H9 (cell line): ENCODE measurements at regions not wholly inside any gene's neighbourhood (a gene's known extent, or its start where the extent isn't known, plus 50 kb on each side); places are given as distances from the start of the nearest gene placed in this dataset.

ENCODE experiments used
- DNase-seq: peaks from one replicate; pipeline ENCODE4 v3.0.0-alpha.2; 2017
- H2AFZ ChIP-seq: one replicate; pipeline ENCODE4 v1.6.1; 2013; ENCODE audit warnings: mild to moderate bottlenecking, low read length, control low read depth, moderate library complexity
- H2AK5ac ChIP-seq: 2 replicates; pipeline ENCODE4 v1.6.1; 2013; ENCODE audit warnings: low read length, control low read depth, mixed read lengths; ENCODE audit not compliant: insufficient read length
- H2BK120ac ChIP-seq: one replicate; pipeline ENCODE4 v1.6.1; 2013; ENCODE audit warnings: low read depth, mild to moderate bottlenecking, low read length, control low read depth, inconsistent platforms; ENCODE audit not compliant: poor library complexity, severe bottlenecking
- H2BK12ac ChIP-seq: 2 replicates; pipeline ENCODE4 v1.6.1; 2013; ENCODE audit warnings: low read length, control low read depth, mixed read lengths, low read depth; ENCODE audit not compliant: insufficient read length
- H2BK15ac ChIP-seq: 2 replicates; pipeline ENCODE4 v1.6.1; 2013; ENCODE audit warnings: low read depth, low read length, control low read depth
- H2BK20ac ChIP-seq: one replicate; pipeline ENCODE4 v1.6.1; 2013; ENCODE audit warnings: low read depth, mild to moderate bottlenecking, low read length, control low read depth, inconsistent platforms; ENCODE audit not compliant: poor library complexity, severe bottlenecking
- H2BK5ac ChIP-seq: 2 replicates; pipeline ENCODE4 v1.6.1; 2013; ENCODE audit warnings: low read length, control low read depth, mixed read lengths; ENCODE audit not compliant: insufficient read length
- H3K14ac ChIP-seq: 2 replicates; pipeline ENCODE4 v1.6.1; 2013; ENCODE audit warnings: low read length, control low read depth; ENCODE audit not compliant: insufficient read depth
- H3K18ac ChIP-seq: 2 replicates; pipeline ENCODE4 v1.6.1; 2013; ENCODE audit warnings: low read depth, mild to moderate bottlenecking, mixed read lengths, low read length, control low read depth; ENCODE audit not compliant: insufficient read length
- H3K23ac ChIP-seq: 2 replicates; pipeline ENCODE4 v1.6.1; 2013; ENCODE audit warnings: low read length, control low read depth, mixed read lengths, low read depth; ENCODE audit not compliant: insufficient read length
- H3K23me2 ChIP-seq: 2 replicates; pipeline ENCODE4 v1.6.1; 2013; ENCODE audit warnings: low read depth, mild to moderate bottlenecking, mixed read lengths, low read length, control low read depth; ENCODE audit not compliant: insufficient read length, poor library complexity, severe bottlenecking
- H3K27ac ChIP-seq: 2 replicates; pipeline ENCODE4 v1.5.1; 2013; ENCODE audit warnings: low read length, control low read depth, mixed read lengths, low read depth; ENCODE audit not compliant: insufficient read length
- H3K27me3 ChIP-seq: 2 replicates; pipeline ENCODE4 v1.6.1; 2013; ENCODE audit warnings: low read length, control low read depth, inconsistent platforms; ENCODE audit not compliant: insufficient read depth
- H3K4ac ChIP-seq: 2 replicates; pipeline ENCODE4 v1.6.1; 2013; ENCODE audit warnings: low read depth, mild to moderate bottlenecking, control low read depth, inconsistent platforms, low read length, moderate library complexity
- H3K4me1 ChIP-seq: 2 replicates; pipeline ENCODE4 v1.6.1; 2013; ENCODE audit warnings: low read length, control low read depth, inconsistent platforms; ENCODE audit not compliant: insufficient read depth
- H3K4me2 ChIP-seq: 2 replicates; pipeline ENCODE4 v1.6.1; 2013; ENCODE audit warnings: low read length, control low read depth, mixed read lengths; ENCODE audit not compliant: insufficient read length, insufficient read depth
- H3K56ac ChIP-seq: 2 replicates; pipeline ENCODE4 v1.6.1; 2013; ENCODE audit warnings: low read depth, mild to moderate bottlenecking, mixed read lengths, low read length, control low read depth; ENCODE audit not compliant: insufficient read length
- H3K79me1 ChIP-seq: 2 replicates; pipeline ENCODE4 v1.6.1; 2013; ENCODE audit warnings: low read depth, mild to moderate bottlenecking, moderate library complexity, low read length, control low read depth, inconsistent platforms; ENCODE audit not compliant: insufficient read depth, poor library complexity, severe bottlenecking
- H3K79me2 ChIP-seq: 2 replicates; pipeline ENCODE4 v1.6.1; 2013; ENCODE audit warnings: low read length, control low read depth, inconsistent platforms; ENCODE audit not compliant: insufficient read depth
- H3K9ac ChIP-seq: 2 replicates; pipeline ENCODE4 v1.6.1; 2013; ENCODE audit warnings: low read length, control low read depth, mixed read lengths; ENCODE audit not compliant: insufficient read length; ENCODE audit errors: extremely low read depth
- H3K9me3 ChIP-seq: one replicate; pipeline ENCODE4 v1.6.1; 2013; ENCODE audit warnings: low read depth, low read length, inconsistent platforms; ENCODE audit not compliant: control insufficient read depth
- H3T11ph ChIP-seq: one replicate; pipeline ENCODE4 v1.6.1; 2013; ENCODE audit warnings: mild to moderate bottlenecking, low read length, control low read depth, inconsistent platforms
- H4K20me1 ChIP-seq: one replicate; pipeline ENCODE4 v1.6.1; 2013; ENCODE audit not compliant: control insufficient read depth, insufficient read length, insufficient read depth
- H4K5ac ChIP-seq: 2 replicates; pipeline ENCODE4 v1.6.1; 2013; ENCODE audit warnings: low read depth, mild to moderate bottlenecking, mixed read lengths, low read length, control low read depth; ENCODE audit not compliant: insufficient read length
- H4K8ac ChIP-seq: replicated peaks from 2 replicates; pipeline ENCODE4 v1.6.1; 2013; ENCODE audit warnings: low read length, control low read depth, mixed read lengths, low read depth; ENCODE audit not compliant: insufficient read length
- H4K91ac ChIP-seq: 2 replicates; pipeline ENCODE4 v1.6.1; 2013; ENCODE audit warnings: low read depth, mild to moderate bottlenecking, moderate library complexity, mixed read lengths, low read length, control low read depth; ENCODE audit not compliant: insufficient read length
- H3K27ac Mint-ChIP-seq, 3 experiments: 2 replicates in 2 of 3; 3 replicates in 1 of 3; pipeline ENCODE4 v1.8.0; 2020 to 2021; ENCODE audit warnings: mixed read lengths in 3 of 3, mild to moderate bottlenecking in 1 of 3, moderate library complexity in 1 of 3
- H3K27me3 Mint-ChIP-seq: 2 replicates; pipeline ENCODE4 v1.8.0; 2021; ENCODE audit warnings: low read depth, mild to moderate bottlenecking, moderate library complexity, mixed read lengths
- H3K36me3 Mint-ChIP-seq, 3 experiments: 2 replicates in 2 of 3; 3 replicates in 1 of 3; pipeline ENCODE4 v1.8.0; 2020 to 2021; ENCODE audit warnings: low read depth in 3 of 3, mixed read lengths in 3 of 3; ENCODE audit not compliant: insufficient read depth in 1 of 3
- H3K4me1 Mint-ChIP-seq, 2 experiments: 2 replicates each; pipeline ENCODE4 v1.8.0; 2020; ENCODE audit warnings: mixed read lengths in 2 of 2
- H3K4me3 Mint-ChIP-seq, 2 experiments: 2 replicates in 1 of 2; 3 replicates in 1 of 2; pipeline ENCODE4 v1.8.0; 2020 to 2021; ENCODE audit warnings: mild to moderate bottlenecking in 2 of 2, mixed read lengths in 2 of 2, moderate library complexity in 1 of 2
- H3K9me3 Mint-ChIP-seq, 2 experiments: 2 replicates in 1 of 2; 3 replicates in 1 of 2; pipeline ENCODE4 v1.8.0; 2020; ENCODE audit warnings: mild to moderate bottlenecking in 2 of 2, mixed read lengths in 2 of 2, moderate library complexity in 1 of 2
- WGBS: extraction: QIAGEN DNeasy Blood & Tissue Kit; methylation state at CpG from one replicate; pipeline ENCODE4 v1.1.7; 2013; ENCODE audit warnings: missing lambda C conversion rate, low lambda C conversion rate, mixed read lengths; ENCODE audit not compliant: insufficient read length; ENCODE audit errors: extremely low coverage; 5-methylcytosine and 5-hydroxymethylcytosine counted together
- TF ChIP-seq, protein P1 (sequence below): fragments of 200-600 bp; sonication (generic); conservative IDR thresholded peaks from 3 replicates; pipeline ENCODE4 v1.8.0; 2021; ENCODE audit warnings: antibody characterized with exemption, mild to moderate bottlenecking

DNA sequence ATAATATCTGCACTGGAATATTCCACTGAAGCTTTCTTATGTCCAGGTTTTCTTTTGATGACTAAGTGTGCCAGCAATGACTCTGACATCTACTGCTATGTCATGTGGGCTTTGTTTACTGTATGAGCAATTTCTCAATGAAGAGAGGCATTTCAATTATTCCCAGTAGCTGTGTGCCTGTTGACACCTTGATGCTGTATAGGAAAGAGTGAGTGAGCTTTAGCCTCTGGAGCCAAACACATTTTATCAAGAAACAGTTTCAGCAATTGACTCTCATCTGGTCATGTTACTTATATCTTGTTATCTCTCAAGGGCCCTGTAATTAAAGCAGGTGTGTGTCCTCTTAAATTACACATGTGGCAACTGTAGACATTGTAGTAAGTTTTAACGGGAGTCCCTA is 493.2 kb upstream of the FANCL start:
- Histone ChIP-seq H3K56ac (no peak overlapping the region), H3K9ac (no peak overlapping the region), H4K20me1 (no peaks in the 10 kb centered on the region), H4K5ac (no peak overlapping the region), H2BK15ac (no peak overlapping the region), H3K23me2 (no peaks in the 10 kb centered on the region), H3K9me3 (no peaks in the 10 kb centered on the region), H3K23ac (no peak overlapping the region), H2BK120ac (no peak overlapping the region), H3K4me2 (no peak overlapping the region), H4K8ac (no peak overlapping the region), H2BK12ac (no peak overlapping the region), H3K14ac (no peak overlapping the region), H3K4ac (no peak overlapping the region), H4K91ac (no peak overlapping the region), H3T11ph (no peak overlapping the region), H3K4me1 (no peaks in the 10 kb centered on the region), H3K79me2 (no peaks in the 10 kb centered on the region), H3K27me3 (no peaks in the 10 kb centered on the region), H2BK20ac (no peak overlapping the region), H3K18ac (no peak overlapping the region), H3K79me1 (no peaks in the 10 kb centered on the region), H3K27ac (no peak overlapping the region), H2AK5ac (no peak overlapping the region), H2BK5ac (no peak overlapping the region), H2AFZ (no peak overlapping the region)
- peaks cover 7 to 12% of the 10 kb centered on the region in 2 experiments for H3K4me1 Mint-ChIP-seq
- H3K4me3 Mint-ChIP-seq = no peak overlapping the region
- H3K36me3 Mint-ChIP-seq = no peaks in the 10 kb centered on the region
- H3K27ac Mint-ChIP-seq = no peak overlapping the region
- TF ChIP-seq, protein P1, sequence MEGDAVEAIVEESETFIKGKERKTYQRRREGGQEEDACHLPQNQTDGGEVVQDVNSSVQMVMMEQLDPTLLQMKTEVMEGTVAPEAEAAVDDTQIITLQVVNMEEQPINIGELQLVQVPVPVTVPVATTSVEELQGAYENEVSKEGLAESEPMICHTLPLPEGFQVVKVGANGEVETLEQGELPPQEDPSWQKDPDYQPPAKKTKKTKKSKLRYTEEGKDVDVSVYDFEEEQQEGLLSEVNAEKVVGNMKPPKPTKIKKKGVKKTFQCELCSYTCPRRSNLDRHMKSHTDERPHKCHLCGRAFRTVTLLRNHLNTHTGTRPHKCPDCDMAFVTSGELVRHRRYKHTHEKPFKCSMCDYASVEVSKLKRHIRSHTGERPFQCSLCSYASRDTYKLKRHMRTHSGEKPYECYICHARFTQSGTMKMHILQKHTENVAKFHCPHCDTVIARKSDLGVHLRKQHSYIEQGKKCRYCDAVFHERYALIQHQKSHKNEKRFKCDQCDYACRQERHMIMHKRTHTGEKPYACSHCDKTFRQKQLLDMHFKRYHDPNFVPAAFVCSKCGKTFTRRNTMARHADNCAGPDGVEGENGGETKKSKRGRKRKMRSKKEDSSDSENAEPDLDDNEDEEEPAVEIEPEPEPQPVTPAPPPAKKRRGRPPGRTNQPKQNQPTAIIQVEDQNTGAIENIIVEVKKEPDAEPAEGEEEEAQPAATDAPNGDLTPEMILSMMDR = no peak
- no peak for DNase-seq
- no peaks in the 10 kb centered on the region; a peak in 1 of 5 replicates for H3K9me3 Mint-ChIP-seq
- H3K27me3 Mint-ChIP-seq = no peaks in the 10 kb centered on the region
- WGBS = no CpG with 5 or more reads among the region's 1 CpG
